SK-N-SH (cell line): ENCODE measurements at regions not wholly inside any gene's neighbourhood (a gene's known extent, or its start where the extent isn't known, plus 50 kb on each side); places are given as distances from the start of the nearest gene placed in this dataset.
A peak's percentile ranks its signal among the peaks of the same experiment; 100 is the strongest.

Experiments used
- CTCF ChIA-PET: fragments of 300-600, 350-600 bp; formaldehyde crosslinking; extraction: SDS; loops from one replicate; lab custom pipeline; 2021; lab: Yijun Ruan, JAX
- POLR2A ChIA-PET: fragments of 350-600 bp; sonication (Branson Sonifier 250); formaldehyde crosslinking; extraction: SDS; loops from one replicate; lab custom pipeline; 2020; ENCODE audit warnings: antibody characterized with exemption, inconsistent platforms; lab: Yijun Ruan, JAX
- DNase-seq: peaks from one replicate; pipeline ENCODE4 v3.0.0; 2012
- H2AFZ ChIP-seq: fragments of 200-600 bp; sonication (generic); 2 replicates; pipeline ENCODE4 v1.8.1; 2016; ENCODE audit warnings: antibody characterized with exemption, mild to moderate bottlenecking, low read depth
- H3F3A ChIP-seq: fragments of 200-600 bp; sonication (generic); replicated peaks from 2 replicates; pipeline ENCODE3; 2016; ENCODE audit warnings: antibody characterized with exemption, mild to moderate bottlenecking; ENCODE audit not compliant: insufficient read depth
- H3K27ac ChIP-seq, 2 experiments: fragments of 200-500 bp in 1 of 2; fragments of 200-600 bp in 1 of 2; sonication (Bioruptor generic) in 1 of 2; sonication (generic), shearing (Covaris generic) in 1 of 2; 2 replicates each; pipeline versions ENCODE4 v1.5.1 to v1.6.1; 2014 to 2016; ENCODE audit warnings: low read depth in 2 of 2, inconsistent platforms in 1 of 2, low read length in 1 of 2, mild to moderate bottlenecking in 1 of 2, mixed read lengths in 1 of 2
- H3K27me3 ChIP-seq: fragments of 200-600 bp; sonication (generic), shearing (Covaris generic); 2 replicates; pipeline ENCODE4 v1.6.1; 2016; ENCODE audit warnings: mixed run types; ENCODE audit not compliant: insufficient read depth
- H3K36me3 ChIP-seq, 2 experiments: fragments of 200-500 bp in 1 of 2; fragments of 200-600 bp in 1 of 2; sonication (Bioruptor generic) in 1 of 2; sonication (generic) in 1 of 2; replicated peaks in 1 of 2; 2 replicates each; pipeline versions ENCODE3 to v1.5.1; 2014 to 2016; ENCODE audit warnings: low read length in 1 of 2, mild to moderate bottlenecking in 1 of 2; ENCODE audit not compliant: insufficient read depth in 2 of 2, control insufficient read depth in 1 of 2
- H3K4me1 ChIP-seq, 2 experiments: fragments of 200-500 bp in 1 of 2; fragments of 200-600 bp in 1 of 2; sonication (Bioruptor generic) in 1 of 2; sonication (generic), shearing (Covaris generic) in 1 of 2; 2 replicates each; pipeline versions ENCODE4 v1.5.1 to v1.6.1; 2014 to 2016; ENCODE audit warnings: low read depth in 1 of 2, low read length in 1 of 2, mixed run types in 1 of 2; ENCODE audit not compliant: insufficient read depth in 2 of 2, control insufficient read depth in 1 of 2
- H3K4me2 ChIP-seq: fragments of 200-600 bp; sonication (generic), shearing (Covaris generic); 2 replicates; pipeline ENCODE4 v1.6.1; 2017; ENCODE audit warnings: mixed run types
- H3K4me3 ChIP-seq, 2 experiments: fragments of 200-500 bp in 1 of 2; fragments of 200-600 bp in 1 of 2; sonication (Bioruptor generic) in 1 of 2; sonication (generic), shearing (Covaris generic) in 1 of 2; 2 replicates each; pipeline versions ENCODE4 v1.5.1 to v1.8.1; 2014 to 2016; ENCODE audit warnings: low read depth in 2 of 2, inconsistent platforms in 1 of 2, low read length in 1 of 2, mild to moderate bottlenecking in 1 of 2, mixed read lengths in 1 of 2, moderate library complexity in 1 of 2
- H3K79me2 ChIP-seq: fragments of 200-600 bp; sonication (generic); 2 replicates; pipeline ENCODE4 v1.8.1; 2017; ENCODE audit warnings: mild to moderate bottlenecking; ENCODE audit not compliant: insufficient read depth
- H3K9ac ChIP-seq: fragments of 200-600 bp; sonication (generic); 2 replicates; pipeline ENCODE4 v1.6.1; 2017; ENCODE audit warnings: mixed run types
- H3K9me2 ChIP-seq: fragments of 200-600 bp; sonication (generic); 2 replicates; pipeline ENCODE4 v1.6.1; 2017; ENCODE audit warnings: mixed run types
- H3K9me3 ChIP-seq: fragments of 200-600 bp; sonication (generic); 2 replicates; pipeline ENCODE4 v1.6.1; 2017; ENCODE audit warnings: mixed run types, mild to moderate bottlenecking, moderate library complexity
- H4K20me1 ChIP-seq: fragments of 200-600 bp; sonication (generic); 2 replicates; pipeline ENCODE4 v1.6.1; 2017; ENCODE audit warnings: mild to moderate bottlenecking, mixed run types; ENCODE audit not compliant: insufficient read depth
- ELF1 ChIP-seq: IDR thresholded peaks from 2 replicates; pipeline ENCODE4 v1.4.0; 2012
- RAD21 ChIP-seq: IDR thresholded peaks from 2 replicates; pipeline ENCODE4 v1.6.1; 2012; ENCODE audit warnings: mild to moderate bottlenecking, low read length
- RCOR1 ChIP-seq: fragments of 150-350 bp; IDR thresholded peaks from 2 replicates; pipeline ENCODE4 v1.6.1; 2017; ENCODE audit warnings: antibody characterized with exemption, low read length
- REST ChIP-seq: IDR thresholded peaks from 2 replicates; pipeline ENCODE4 v1.6.1; 2012; ENCODE audit warnings: mild to moderate bottlenecking, low read depth, low read length, moderate library complexity
- SMC3 ChIP-seq: IDR thresholded peaks from 2 replicates; pipeline ENCODE4 v1.6.1; 2012; ENCODE audit warnings: low read depth, low read length, improper control_type of control experiment
- TAF1 ChIP-seq: IDR thresholded peaks from 2 replicates; pipeline ENCODE4 v1.6.1; 2012; ENCODE audit warnings: low read depth, mild to moderate bottlenecking, low read length, moderate library complexity, borderline replicate concordance
- YY1 ChIP-seq: IDR thresholded peaks from 2 replicates; pipeline ENCODE4 v1.4.0; 2012; ENCODE audit warnings: low read depth, mild to moderate bottlenecking
- WGBS: methylation state at CpG from one replicate; pipeline ENCODE4 v1.1.6; 2017; ENCODE audit warnings: low lambda C conversion rate; 5-methylcytosine and 5-hydroxymethylcytosine counted together
- TF ChIP-seq, protein P1 (sequence below): IDR thresholded peaks from 2 replicates; pipeline ENCODE4; 2012
- TF ChIP-seq, protein P2 (sequence below): fragments of 200-600 bp; sonication (generic); IDR thresholded peaks from 2 replicates; pipeline ENCODE4 v1.6.1; 2017; ENCODE audit warnings: antibody characterized with exemption, mild to moderate bottlenecking, moderate library complexity

DNA sequence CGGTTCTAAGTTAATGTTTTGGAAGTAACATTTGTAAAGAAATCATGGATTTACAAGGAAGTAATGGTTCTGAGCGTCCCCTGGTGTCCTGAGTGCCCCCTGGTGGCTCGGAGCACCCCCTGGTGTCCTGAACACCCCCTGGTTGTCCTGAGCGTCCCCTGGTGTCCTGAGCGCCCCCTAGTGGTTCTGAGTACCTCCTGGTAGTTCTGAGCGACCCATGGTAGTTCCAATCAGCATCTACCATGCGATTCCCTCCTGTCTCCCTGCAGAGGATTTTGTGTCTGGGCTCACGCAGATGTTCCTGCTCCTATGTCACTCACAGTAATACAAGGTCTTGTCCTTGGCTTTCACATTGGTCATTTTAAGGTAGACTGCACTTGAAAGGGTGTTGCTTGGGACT lies 1352.9 kb downstream of the TMEM121 start:
- DNase-seq: peak; percentile 53
- Histone ChIP-seq H2AFZ (no peak overlapping the region), H3K4me3 (no peak overlapping the region), H3K27ac (no peak overlapping the region), H3K4me1 (no peaks in the 10 kb centered on the region), H3K9me2 (no peaks in the 10 kb centered on the region), H3K27me3 (peaks cover 6% of the 10 kb centered on the region; the same call in 1 of the 2 replicates), H3K36me3 (no peaks in the 10 kb centered on the region), H3K4me2 (no peak overlapping the region), H4K20me1 (no peaks in the 10 kb centered on the region), H3K79me2 (no peaks in the 10 kb centered on the region), H3F3A (peaks cover 12% of the 10 kb centered on the region), H3K9me3 (no peaks in the 10 kb centered on the region), H3K9ac (no peak overlapping the region)
- POLR2A ChIA-PET: no interaction called here
- TF ChIP-seq TAF1 (no peak), ELF1 (no peak), YY1 (no peak), SMC3 (peak; percentile 32; the same call in 1 of the 2 replicates), RCOR1 (no peak), RAD21 (0 out of 2 replicates have a peak, but pooled peaks have one; percentile 2)
- TF ChIP-seq, protein P1, sequence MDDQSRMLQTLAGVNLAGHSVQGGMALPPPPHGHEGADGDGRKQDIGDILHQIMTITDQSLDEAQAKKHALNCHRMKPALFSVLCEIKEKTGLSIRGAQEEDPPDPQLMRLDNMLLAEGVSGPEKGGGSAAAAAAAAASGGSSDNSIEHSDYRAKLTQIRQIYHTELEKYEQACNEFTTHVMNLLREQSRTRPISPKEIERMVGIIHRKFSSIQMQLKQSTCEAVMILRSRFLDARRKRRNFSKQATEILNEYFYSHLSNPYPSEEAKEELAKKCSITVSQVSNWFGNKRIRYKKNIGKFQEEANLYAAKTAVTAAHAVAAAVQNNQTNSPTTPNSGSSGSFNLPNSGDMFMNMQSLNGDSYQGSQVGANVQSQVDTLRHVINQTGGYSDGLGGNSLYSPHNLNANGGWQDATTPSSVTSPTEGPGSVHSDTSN: peak; percentile 82
- TF ChIP-seq, protein P2, sequence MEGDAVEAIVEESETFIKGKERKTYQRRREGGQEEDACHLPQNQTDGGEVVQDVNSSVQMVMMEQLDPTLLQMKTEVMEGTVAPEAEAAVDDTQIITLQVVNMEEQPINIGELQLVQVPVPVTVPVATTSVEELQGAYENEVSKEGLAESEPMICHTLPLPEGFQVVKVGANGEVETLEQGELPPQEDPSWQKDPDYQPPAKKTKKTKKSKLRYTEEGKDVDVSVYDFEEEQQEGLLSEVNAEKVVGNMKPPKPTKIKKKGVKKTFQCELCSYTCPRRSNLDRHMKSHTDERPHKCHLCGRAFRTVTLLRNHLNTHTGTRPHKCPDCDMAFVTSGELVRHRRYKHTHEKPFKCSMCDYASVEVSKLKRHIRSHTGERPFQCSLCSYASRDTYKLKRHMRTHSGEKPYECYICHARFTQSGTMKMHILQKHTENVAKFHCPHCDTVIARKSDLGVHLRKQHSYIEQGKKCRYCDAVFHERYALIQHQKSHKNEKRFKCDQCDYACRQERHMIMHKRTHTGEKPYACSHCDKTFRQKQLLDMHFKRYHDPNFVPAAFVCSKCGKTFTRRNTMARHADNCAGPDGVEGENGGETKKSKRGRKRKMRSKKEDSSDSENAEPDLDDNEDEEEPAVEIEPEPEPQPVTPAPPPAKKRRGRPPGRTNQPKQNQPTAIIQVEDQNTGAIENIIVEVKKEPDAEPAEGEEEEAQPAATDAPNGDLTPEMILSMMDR: peak; percentile 61
- CTCF ChIA-PET: no interaction called here
- 13% methylated on average over 8 of the region's 8 CpGs for WGBS

GRCh38 chr14:106883218-106883692 lies 1356.9 kb downstream of the TMEM121 start:
- DNase-seq: peak; percentile 27
- Histone ChIP-seq H3K4me1 (no peaks in the 10 kb centered on the region), H2AFZ (no peak overlapping the region), H3K79me2 (no peaks in the 10 kb centered on the region), H3K36me3 (no peaks in the 10 kb centered on the region), H3K9ac (no peak overlapping the region), H3K27ac (no peak overlapping the region), H3F3A (peaks cover 12% of the 10 kb centered on the region), H3K9me2 (no peaks in the 10 kb centered on the region), H3K9me3 (no peaks in the 10 kb centered on the region), H3K4me3 (no peak overlapping the region), H4K20me1 (no peaks in the 10 kb centered on the region), H3K4me2 (no peak overlapping the region), H3K27me3 (no peaks in the 10 kb centered on the region; the same call in 1 of the 2 replicates)
- CTCF ChIA-PET: no interaction called here
- WGBS: 97% methylated on average over 29 of the region's 44 CpGs
- POLR2A ChIA-PET: no interaction called here
- TF ChIP-seq, protein P2: peak; percentile 62
- TF ChIP-seq REST: no peak
